Stimulated activated naive B cell treated with anti-CD40 and anti-IgM and Interleukin-4, amounts not matched to agents 10 μg/mL and 1 μg/mL and 100 μg/mL, for 72 hours (primary cell): ENCODE measurements at regions not wholly inside any gene's neighbourhood (a gene's known extent, or its start where the extent isn't known, plus 50 kb on each side); places are given as distances from the start of the nearest gene placed in this dataset.
"Not testable (repeated sequence)": the region's sequence is repeated elsewhere in the genome, so short reads cannot be mapped to it uniquely, and the experiment has no call there.

Experiments
- ATAC-seq, 2 donors: fragments of 150-1000 bp; cut with Tn5 transposase; replicated peaks; 2 replicates each; pipeline ENCODE4 v1.10.0; 2021; ENCODE audit warnings: moderate library complexity in 1 of 2
- DNase-seq: peaks from one replicate; pipeline ENCODE4 v3.0.0; 2021
- H3K27ac Mint-ChIP-seq: one replicate; pipeline ENCODE4 v1.8.0; 2022; ENCODE audit warnings: mild to moderate bottlenecking, mixed read lengths
- H3K27me3 Mint-ChIP-seq, 2 donors: one replicate each; pipeline ENCODE4 v1.8.0; 2022; ENCODE audit warnings: mixed read lengths in 2 of 2
- H3K36me3 Mint-ChIP-seq, 2 donors: one replicate each; pipeline ENCODE4 v1.8.0; 2022; ENCODE audit warnings: mixed read lengths in 2 of 2, mild to moderate bottlenecking in 1 of 2
- H3K4me1 Mint-ChIP-seq, 2 donors: one replicate each; pipeline ENCODE4 v1.8.0; 2022; ENCODE audit warnings: mixed read lengths in 2 of 2, mild to moderate bottlenecking in 1 of 2
- H3K4me3 Mint-ChIP-seq, 2 donors: one replicate each; pipeline ENCODE4 v1.8.0; 2022; ENCODE audit warnings: mild to moderate bottlenecking in 2 of 2, mixed read lengths in 2 of 2, moderate library complexity in 1 of 2
- H3K9me3 Mint-ChIP-seq, 2 donors: one replicate each; pipeline ENCODE4 v1.8.0; 2022; ENCODE audit warnings: mixed read lengths in 2 of 2, mild to moderate bottlenecking in 1 of 2

- H3K4me3 Mint-ChIP-seq, DNase-seq, H3K4me1 Mint-ChIP-seq, H3K36me3 Mint-ChIP-seq, H3K27ac Mint-ChIP-seq, ATAC-seq, H3K9me3 Mint-ChIP-seq, H3K27me3 Mint-ChIP-seq: not testable (repeated sequence)
Observed at GRCh38 chr1:146630302-146630701, 307.8 kb upstream of the NBPF12 start.

GRCh38 chr1:146618582-146618981, 319.5 kb upstream of the NBPF12 start:
- not testable (repeated sequence) for H3K4me1 Mint-ChIP-seq, H3K4me3 Mint-ChIP-seq, H3K36me3 Mint-ChIP-seq, H3K27me3 Mint-ChIP-seq, H3K9me3 Mint-ChIP-seq, DNase-seq, H3K27ac Mint-ChIP-seq
- ATAC-seq: peak; percentile 46 to 71

GRCh38 chr1:146604681-146605080, 333.4 kb upstream of the NBPF12 start:
- not testable (repeated sequence) for ATAC-seq, H3K4me1 Mint-ChIP-seq, DNase-seq, H3K4me3 Mint-ChIP-seq, H3K27ac Mint-ChIP-seq, H3K36me3 Mint-ChIP-seq, H3K27me3 Mint-ChIP-seq, H3K9me3 Mint-ChIP-seq

- DNase-seq, H3K4me1 Mint-ChIP-seq, H3K4me3 Mint-ChIP-seq, H3K27ac Mint-ChIP-seq, H3K27me3 Mint-ChIP-seq, H3K9me3 Mint-ChIP-seq, ATAC-seq, H3K36me3 Mint-ChIP-seq: not testable (repeated sequence)
Observed at GRCh38 chr1:146600720-146601307, 337.3 kb upstream of the NBPF12 start.

- not testable (repeated sequence) for H3K9me3 Mint-ChIP-seq, H3K27me3 Mint-ChIP-seq, H3K27ac Mint-ChIP-seq
Observed at GRCh38 chr1:146599906-146600305, 338.2 kb upstream of the NBPF12 start.

GRCh38 chr1:146581229-146581628, 352.4 kb upstream of the NOTCH2NLA start:
- not testable (repeated sequence) for H3K4me3 Mint-ChIP-seq, H3K36me3 Mint-ChIP-seq, H3K4me1 Mint-ChIP-seq, H3K9me3 Mint-ChIP-seq, ATAC-seq, H3K27me3 Mint-ChIP-seq, H3K27ac Mint-ChIP-seq, DNase-seq

More at GRCh38 chr1:146599906-146600305, 338.2 kb upstream of the NBPF12 start:
- not testable (repeated sequence) for H3K4me1 Mint-ChIP-seq, H3K36me3 Mint-ChIP-seq, H3K4me3 Mint-ChIP-seq, DNase-seq, ATAC-seq

GRCh38 chr1:146567541-146567940, 338.7 kb upstream of the NOTCH2NLA start:
- not testable (repeated sequence) for H3K27me3 Mint-ChIP-seq, H3K36me3 Mint-ChIP-seq, H3K9me3 Mint-ChIP-seq, H3K4me3 Mint-ChIP-seq, DNase-seq, H3K27ac Mint-ChIP-seq, H3K4me1 Mint-ChIP-seq
- ATAC-seq: peak; percentile 46 to 68

- DNase-seq, ATAC-seq, H3K27ac Mint-ChIP-seq, H3K27me3 Mint-ChIP-seq, H3K36me3 Mint-ChIP-seq, H3K4me1 Mint-ChIP-seq, H3K9me3 Mint-ChIP-seq, H3K4me3 Mint-ChIP-seq: not testable (repeated sequence)
Observed at GRCh38 chr1:146558032-146558431, 329.2 kb upstream of the NOTCH2NLA start.

GRCh38 chr1:146556405-146556804, 327.6 kb upstream of the NOTCH2NLA start:
- DNase-seq, ATAC-seq, H3K4me3 Mint-ChIP-seq, H3K27ac Mint-ChIP-seq, H3K4me1 Mint-ChIP-seq, H3K9me3 Mint-ChIP-seq, H3K27me3 Mint-ChIP-seq, H3K36me3 Mint-ChIP-seq: not testable (repeated sequence)

- peak; percentile 25 to 31 for ATAC-seq
- DNase-seq, H3K27me3 Mint-ChIP-seq, H3K36me3 Mint-ChIP-seq, H3K9me3 Mint-ChIP-seq, H3K4me1 Mint-ChIP-seq, H3K27ac Mint-ChIP-seq, H3K4me3 Mint-ChIP-seq: not testable (repeated sequence)
Observed at GRCh38 chr1:146552414-146552813, 323.6 kb upstream of the NOTCH2NLA start.

- not testable (repeated sequence) for H3K27me3 Mint-ChIP-seq, H3K9me3 Mint-ChIP-seq, H3K4me3 Mint-ChIP-seq, ATAC-seq, H3K4me1 Mint-ChIP-seq, DNase-seq, H3K36me3 Mint-ChIP-seq, H3K27ac Mint-ChIP-seq
Observed at GRCh38 chr1:146548684-146549083, 319.9 kb upstream of the NOTCH2NLA start.

GRCh38 chr1:146546189-146546588, 317.4 kb upstream of the NOTCH2NLA start:
- not testable (repeated sequence) for H3K27ac Mint-ChIP-seq, H3K27me3 Mint-ChIP-seq, H3K4me1 Mint-ChIP-seq, H3K36me3 Mint-ChIP-seq, ATAC-seq, DNase-seq, H3K9me3 Mint-ChIP-seq, H3K4me3 Mint-ChIP-seq

GRCh38 chr1:146537775-146538373, 309.1 kb upstream of the NOTCH2NLA start:
- not testable (repeated sequence) for H3K9me3 Mint-ChIP-seq, H3K27ac Mint-ChIP-seq, H3K4me1 Mint-ChIP-seq, ATAC-seq, H3K4me3 Mint-ChIP-seq, H3K36me3 Mint-ChIP-seq, DNase-seq, H3K27me3 Mint-ChIP-seq

GRCh38 chr1:146536028-146536427, 307.2 kb upstream of the NOTCH2NLA start:
- DNase-seq, H3K36me3 Mint-ChIP-seq, H3K27ac Mint-ChIP-seq, H3K9me3 Mint-ChIP-seq, H3K27me3 Mint-ChIP-seq, H3K4me3 Mint-ChIP-seq, H3K4me1 Mint-ChIP-seq: not testable (repeated sequence)
- ATAC-seq: peak; percentile 51 to 58

- not testable (repeated sequence) for H3K4me3 Mint-ChIP-seq, H3K27me3 Mint-ChIP-seq, H3K36me3 Mint-ChIP-seq, H3K4me1 Mint-ChIP-seq, DNase-seq, ATAC-seq, H3K9me3 Mint-ChIP-seq, H3K27ac Mint-ChIP-seq
Observed at GRCh38 chr1:146535575-146535974, 306.8 kb upstream of the NOTCH2NLA start.
